G401 (cell line): ENCODE measurements at regions not wholly inside any gene's neighbourhood (a gene's known extent, or its start where the extent isn't known, plus 50 kb on each side); places are given as distances from the start of the nearest gene placed in this dataset.
A peak's percentile ranks its signal among the peaks of the same experiment; 100 is the strongest.
"Not testable (repeated sequence)": the region's sequence is repeated elsewhere in the genome, so short reads cannot be mapped to it uniquely, and the experiment has no call there.

Experiments
- DNase-seq: peaks from one replicate; pipeline ENCODE4 v3.0.0-alpha.2; 2015; ENCODE audit warnings: low spot score
- in situ Hi-C: cut with HindIII; loops from 2 replicates; pipeline ENCODE4 v1.10.0; 2016; ENCODE audit warnings: low sequenced_read_pairs, mixed read lengths

GRCh38 chr10:120794390-120794789 lies 56.8 kb upstream of the WDR11 start:
- in situ Hi-C loops = no loop called here
- DNase-seq = peak; percentile 13

GRCh38 chr10:120798276-120798675 lies 52.9 kb upstream of the WDR11 start:
- DNase-seq = not testable (repeated sequence)

GRCh38 chr10:120799849-120800248 lies 51.3 kb upstream of the WDR11 start:
- in situ Hi-C loops = no loop called here
- no peak for DNase-seq

More at GRCh38 chr10:120798276-120798675, 52.9 kb upstream of the WDR11 start:
- in situ Hi-C loops = not testable (repeated sequence)

- no peak for DNase-seq
- in situ Hi-C loops = no loop called here
These were observed 50.4 kb upstream of the WDR11 start for GRCh38 chr10:120800528-120801323.
